ENCODE measurements at regions not wholly inside any gene's neighbourhood (a gene's known extent, or its start where the extent isn't known, plus 50 kb on each side); places are given as distances from the start of the nearest gene placed in this dataset.

GRCh38 chr13:99056381-99057014, 78.6 kb upstream of the DOCK9 start:
- TF ChIP-seq CTCF (optimal IDR thresholded peaks at IDR 0.05 in 1 of 3, IDR thresholded peaks at IDR 0.05 in 1 of 3, conservative IDR thresholded peaks at IDR 0.05 in 1 of 3; ENCODE audit: extremely low read depth in 1 of 3, insufficient read depth in 2 of 3, low read length in 3 of 3) (no peak), EZH2 (IDR thresholded peaks at IDR 0.05; ENCODE audit: low read length) (no peak)
